ENCODE measurements at regions not wholly inside any gene's neighbourhood (a gene's known extent, or its start where the extent isn't known, plus 50 kb on each side); places are given as distances from the start of the nearest gene placed in this dataset.

DNA sequence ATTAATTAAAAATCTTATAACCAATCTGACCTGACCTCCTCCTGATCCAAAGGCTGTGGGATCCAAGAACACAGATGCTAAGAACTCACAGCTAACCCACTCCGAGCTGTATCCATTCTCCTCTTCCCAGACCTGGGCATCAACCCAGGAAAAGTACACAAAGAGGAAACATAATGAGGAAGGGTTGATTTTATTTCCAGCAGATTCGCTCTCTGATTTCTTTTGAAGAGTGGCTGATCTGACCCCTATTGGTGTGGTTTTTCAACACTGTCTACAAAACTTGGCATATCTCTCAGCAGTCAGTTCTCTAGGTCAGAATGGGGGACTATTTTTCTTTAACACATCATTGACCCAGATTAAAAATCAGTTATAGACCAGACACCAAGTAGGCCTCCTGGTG is 201.9 kb upstream of the UBASH3B start:
- no peaks in the 10 kb centered on the region for H3K79me2 ChIP-seq (ENCODE audit: low read length)
- no peaks in the 10 kb centered on the region for H3K36me3 ChIP-seq (replicated peaks; ENCODE audit: insufficient read depth, low read length)
- H2AFZ ChIP-seq (ENCODE audit: low read length), result no peak overlapping the region
- no peaks in the 10 kb centered on the region for H3K4me1 ChIP-seq (ENCODE audit: low read length)
- no peaks in the 10 kb centered on the region for H4K20me1 ChIP-seq (ENCODE audit: insufficient read depth, low read length)
- H3K4me3 ChIP-seq (ENCODE audit: low read length), result no peak overlapping the region
- H3K9ac ChIP-seq (ENCODE audit: low read length), result no peak overlapping the region
- H3K9me3 ChIP-seq (replicated peaks; ENCODE audit: insufficient read depth, low read length), result no peaks in the 10 kb centered on the region
- no peaks in the 10 kb centered on the region for H3K27me3 ChIP-seq (replicated peaks; ENCODE audit: insufficient read depth, low read length)
- H3K4me2 ChIP-seq (ENCODE audit: low read depth, low read length), result no peak overlapping the region
- no peak for DNase-seq
- no peak overlapping the region for H3K27ac ChIP-seq (ENCODE audit: low read length)
- no peak for TF ChIP-seq EZH2 (optimal IDR thresholded peaks at IDR 0.05; ENCODE audit: low read depth, low read length)
- TF ChIP-seq EZH2phosphoT487 (IDR thresholded peaks at IDR 0.05; ENCODE audit: low read length), result no peak
- TF ChIP-seq, protein P1, sequence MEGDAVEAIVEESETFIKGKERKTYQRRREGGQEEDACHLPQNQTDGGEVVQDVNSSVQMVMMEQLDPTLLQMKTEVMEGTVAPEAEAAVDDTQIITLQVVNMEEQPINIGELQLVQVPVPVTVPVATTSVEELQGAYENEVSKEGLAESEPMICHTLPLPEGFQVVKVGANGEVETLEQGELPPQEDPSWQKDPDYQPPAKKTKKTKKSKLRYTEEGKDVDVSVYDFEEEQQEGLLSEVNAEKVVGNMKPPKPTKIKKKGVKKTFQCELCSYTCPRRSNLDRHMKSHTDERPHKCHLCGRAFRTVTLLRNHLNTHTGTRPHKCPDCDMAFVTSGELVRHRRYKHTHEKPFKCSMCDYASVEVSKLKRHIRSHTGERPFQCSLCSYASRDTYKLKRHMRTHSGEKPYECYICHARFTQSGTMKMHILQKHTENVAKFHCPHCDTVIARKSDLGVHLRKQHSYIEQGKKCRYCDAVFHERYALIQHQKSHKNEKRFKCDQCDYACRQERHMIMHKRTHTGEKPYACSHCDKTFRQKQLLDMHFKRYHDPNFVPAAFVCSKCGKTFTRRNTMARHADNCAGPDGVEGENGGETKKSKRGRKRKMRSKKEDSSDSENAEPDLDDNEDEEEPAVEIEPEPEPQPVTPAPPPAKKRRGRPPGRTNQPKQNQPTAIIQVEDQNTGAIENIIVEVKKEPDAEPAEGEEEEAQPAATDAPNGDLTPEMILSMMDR (IDR thresholded peaks at IDR 0.05; ENCODE audit: low read length), result no peak
- no peaks in the 10 kb centered on the region for H3K9me2 ChIP-seq (replicated peaks; ENCODE audit: insufficient read depth, low read length)
- no peaks in the 10 kb centered on the region for H3F3A ChIP-seq (ENCODE audit: insufficient read depth, low read length)

DNA sequence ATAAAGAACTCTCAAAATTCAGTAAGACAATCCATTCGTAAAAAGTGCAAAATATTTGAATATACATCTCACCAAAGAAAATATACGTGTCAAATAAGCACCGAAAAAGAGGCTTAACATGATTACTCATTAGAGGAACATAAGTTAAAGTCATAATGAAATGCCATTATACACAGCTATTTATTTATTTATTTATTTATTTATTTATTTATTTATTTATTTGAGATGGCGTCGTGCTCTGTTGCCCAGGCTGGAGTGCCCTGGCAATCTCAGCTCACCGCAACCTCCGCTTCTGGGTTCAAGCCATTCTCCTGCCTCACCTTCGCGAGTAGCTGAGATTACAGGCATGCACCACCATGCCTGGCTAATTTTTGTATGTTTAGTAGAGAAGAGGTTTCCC is 203.6 kb upstream of the UBASH3B start:
- no peaks in the 10 kb centered on the region for H4K20me1 ChIP-seq (ENCODE audit: insufficient read depth, low read length)
- no peak overlapping the region for H2AFZ ChIP-seq (ENCODE audit: low read length)
- H3K4me2 ChIP-seq (ENCODE audit: low read depth, low read length), result no peak overlapping the region
- H3K27ac ChIP-seq (ENCODE audit: low read length), result no peak overlapping the region
- TF ChIP-seq EZH2phosphoT487 (IDR thresholded peaks at IDR 0.05; ENCODE audit: low read length) (no peak), EZH2 (optimal IDR thresholded peaks at IDR 0.05; ENCODE audit: low read depth, low read length) (no peak)
- TF ChIP-seq, protein P1 (IDR thresholded peaks at IDR 0.05; ENCODE audit: low read length), result no peak
- H3K9me3 ChIP-seq (replicated peaks; ENCODE audit: insufficient read depth, low read length), result no peaks in the 10 kb centered on the region
- no peak for DNase-seq
- no peaks in the 10 kb centered on the region for H3K9me2 ChIP-seq (replicated peaks; ENCODE audit: insufficient read depth, low read length)
- H3K79me2 ChIP-seq (ENCODE audit: low read length), result no peaks in the 10 kb centered on the region
- no peaks in the 10 kb centered on the region for H3K36me3 ChIP-seq (replicated peaks; ENCODE audit: insufficient read depth, low read length)
- H3F3A ChIP-seq (ENCODE audit: insufficient read depth, low read length), result no peaks in the 10 kb centered on the region
- no peaks in the 10 kb centered on the region for H3K4me1 ChIP-seq (ENCODE audit: low read length)
- no peak overlapping the region for H3K4me3 ChIP-seq (ENCODE audit: low read length)
- no peak overlapping the region for H3K9ac ChIP-seq (ENCODE audit: low read length)
- no peaks in the 10 kb centered on the region for H3K27me3 ChIP-seq (replicated peaks; ENCODE audit: insufficient read depth, low read length)

DNA sequence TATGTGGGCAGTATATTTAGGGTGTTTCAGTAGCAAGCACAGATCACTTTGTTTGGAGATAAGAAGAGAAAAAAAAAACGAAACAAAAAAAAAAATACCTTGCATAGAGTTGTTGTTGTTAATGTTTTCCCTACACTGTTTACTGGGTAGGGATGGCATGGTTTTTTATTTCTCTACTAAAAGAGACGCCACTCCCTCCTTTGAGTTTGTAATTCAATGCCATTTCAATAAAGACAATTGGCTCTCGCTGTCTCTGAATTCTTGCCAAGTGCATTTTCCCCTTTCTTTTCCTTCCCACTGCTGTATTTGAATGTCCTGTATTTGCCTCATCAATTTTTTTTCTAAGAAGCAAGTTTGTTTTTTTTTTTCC is 213.9 kb upstream of the UBASH3B start:
- no peak overlapping the region for H3K9ac ChIP-seq (ENCODE audit: low read length)
- H3K9me3 ChIP-seq (replicated peaks; ENCODE audit: insufficient read depth, low read length), result no peaks in the 10 kb centered on the region
- H3K27me3 ChIP-seq (replicated peaks; ENCODE audit: insufficient read depth, low read length), result no peaks in the 10 kb centered on the region
- H2AFZ ChIP-seq (ENCODE audit: low read length), result no peak overlapping the region
- no peak overlapping the region for H3K27ac ChIP-seq (ENCODE audit: low read length)
- no peaks in the 10 kb centered on the region for H3K36me3 ChIP-seq (replicated peaks; ENCODE audit: insufficient read depth, low read length)
- no peaks in the 10 kb centered on the region for H3K9me2 ChIP-seq (replicated peaks; ENCODE audit: insufficient read depth, low read length)
- DNase-seq, result no peak
- H4K20me1 ChIP-seq (ENCODE audit: insufficient read depth, low read length), result no peaks in the 10 kb centered on the region
- H3K4me1 ChIP-seq (ENCODE audit: low read length), result no peaks in the 10 kb centered on the region
- H3F3A ChIP-seq (ENCODE audit: insufficient read depth, low read length), result no peaks in the 10 kb centered on the region
- no peaks in the 10 kb centered on the region for H3K79me2 ChIP-seq (ENCODE audit: low read length)
- H3K4me2 ChIP-seq (ENCODE audit: low read depth, low read length), result peak overlapping the region; percentile 24; the same call in 1 of the 2 replicates
- H3K4me3 ChIP-seq (ENCODE audit: low read length), result no peak overlapping the region
- TF ChIP-seq, protein P1 (IDR thresholded peaks at IDR 0.05; ENCODE audit: low read length), result no peak
- TF ChIP-seq EZH2 (optimal IDR thresholded peaks at IDR 0.05; ENCODE audit: low read depth, low read length) (no peak), EZH2phosphoT487 (IDR thresholded peaks at IDR 0.05; ENCODE audit: low read length) (no peak)
